ENCODE measurements at regions not wholly inside any gene's neighbourhood (a gene's known extent, or its start where the extent isn't known, plus 50 kb on each side); places are given as distances from the start of the nearest gene placed in this dataset.

DNA sequence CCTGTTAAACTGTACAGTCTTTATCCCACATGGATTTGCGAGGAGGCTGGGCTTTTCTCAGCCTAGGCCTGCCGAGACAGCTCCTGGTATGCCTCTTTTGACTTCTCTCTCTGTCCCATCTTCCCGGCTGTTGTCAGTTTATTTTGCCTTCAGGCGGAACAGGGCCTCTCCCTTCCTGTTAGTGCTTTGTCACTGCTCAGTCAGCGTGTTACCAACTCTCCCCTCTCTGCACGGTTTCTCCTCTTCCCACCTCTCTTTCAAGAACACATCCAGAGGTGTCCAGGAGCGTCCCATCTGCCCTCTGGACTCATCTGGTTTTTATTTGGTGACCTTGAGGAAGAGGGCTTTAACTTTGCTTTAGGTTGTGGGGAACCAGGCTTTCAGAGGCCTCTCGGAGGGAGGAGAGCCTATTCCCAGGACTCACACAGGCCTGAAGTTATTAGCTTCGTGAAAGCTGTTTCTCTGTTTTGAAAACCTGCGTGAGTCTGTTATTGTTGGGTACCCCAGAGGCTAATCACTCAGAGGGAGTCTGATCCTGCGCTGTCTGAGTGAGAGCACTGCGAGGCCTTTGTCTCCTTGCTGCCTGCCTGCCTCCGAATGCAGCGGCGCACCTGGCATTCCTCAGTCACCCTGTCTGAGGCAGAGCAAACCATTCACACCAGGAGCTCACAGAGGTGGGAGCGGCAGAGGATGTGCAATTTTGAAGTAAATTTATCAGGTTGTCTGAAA, 234.4 kb upstream of the MPDZ start:
- POLR2A ChIA-PET (ENCODE audit: partially characterized antibody), result no interaction called here
- Histone ChIP-seq H3K36me3 (ENCODE audit: insufficient read depth, low read length) (no peaks in the 10 kb centered on the region), H3K4me3 (ENCODE audit: low read length in 2 of 2) (no peak overlapping the region), H3K27ac (ENCODE audit: low read depth, low read length) (no peak overlapping the region), H3K9me3 (ENCODE audit: control insufficient read depth in 1 of 2, low read length in 2 of 2) (no peaks in the 10 kb centered on the region), H3K27me3 (ENCODE audit: insufficient read depth, low read length) (no peaks in the 10 kb centered on the region), H3K4me1 (ENCODE audit: insufficient read depth, low read length) (no peaks in the 10 kb centered on the region)
- Mint-ChIP-seq H3K9me3 (peaks cover 0 to 13% (median 1%) of the 10 kb centered on the region in 8 donors), H3K27ac (no peak overlapping the region), H3K36me3 (no peaks in the 10 kb centered on the region), H3K4me3 (no peak overlapping the region), H3K4me1 (no peaks in the 10 kb centered on the region), H3K27me3 (no peaks in the 10 kb centered on the region)
- DNase-seq, result no peak
- CTCF ChIA-PET (ENCODE audit: partially characterized antibody), result no interaction called here
- intact Hi-C loops (cut with micrococcal nuclease), result no loop called here

DNA sequence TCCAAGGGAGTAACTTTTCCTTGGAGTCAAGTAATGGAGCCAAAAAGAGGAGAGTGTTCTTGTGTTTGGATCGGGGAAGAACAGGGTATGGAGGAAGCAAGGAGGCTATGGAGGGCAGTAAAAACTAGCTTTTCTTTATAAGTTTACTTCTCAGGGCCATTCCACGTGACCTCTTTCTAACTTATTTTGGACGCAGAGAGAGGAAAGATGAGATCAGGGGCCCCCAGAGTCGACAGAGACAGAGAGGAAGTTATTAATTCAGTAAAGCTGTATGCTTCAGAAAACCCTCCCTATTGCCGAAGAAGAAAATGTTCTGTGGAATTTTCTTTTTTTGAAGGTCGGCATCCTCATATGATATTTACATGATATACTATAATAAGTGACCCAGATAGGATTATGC, 233.8 kb upstream of the MPDZ start:
- H3K4me3 ChIP-seq (ENCODE audit: low read length in 2 of 2), result no peak overlapping the region
- H3K36me3 ChIP-seq (ENCODE audit: insufficient read depth, low read length), result no peaks in the 10 kb centered on the region
- H3K9me3 Mint-ChIP-seq, result peaks cover 0 to 13% (median 1%) of the 10 kb centered on the region in 8 donors
- intact Hi-C loops (cut with micrococcal nuclease), result no loop called here
- CTCF ChIA-PET (ENCODE audit: partially characterized antibody), result no interaction called here
- H3K36me3 Mint-ChIP-seq, result no peaks in the 10 kb centered on the region
- POLR2A ChIA-PET (ENCODE audit: partially characterized antibody), result no interaction called here
- no peak overlapping the region for H3K4me3 Mint-ChIP-seq
- no peak for DNase-seq
- H3K27me3 ChIP-seq (ENCODE audit: insufficient read depth, low read length), result no peaks in the 10 kb centered on the region
- H3K4me1 ChIP-seq (ENCODE audit: insufficient read depth, low read length), result no peaks in the 10 kb centered on the region
- no peak overlapping the region for H3K27ac Mint-ChIP-seq
- no peaks in the 10 kb centered on the region for H3K9me3 ChIP-seq (ENCODE audit: control insufficient read depth in 1 of 2, low read length in 2 of 2)
- no peaks in the 10 kb centered on the region for H3K27me3 Mint-ChIP-seq
- H3K27ac ChIP-seq (ENCODE audit: low read depth, low read length), result no peak overlapping the region
- no peaks in the 10 kb centered on the region for H3K4me1 Mint-ChIP-seq

DNA sequence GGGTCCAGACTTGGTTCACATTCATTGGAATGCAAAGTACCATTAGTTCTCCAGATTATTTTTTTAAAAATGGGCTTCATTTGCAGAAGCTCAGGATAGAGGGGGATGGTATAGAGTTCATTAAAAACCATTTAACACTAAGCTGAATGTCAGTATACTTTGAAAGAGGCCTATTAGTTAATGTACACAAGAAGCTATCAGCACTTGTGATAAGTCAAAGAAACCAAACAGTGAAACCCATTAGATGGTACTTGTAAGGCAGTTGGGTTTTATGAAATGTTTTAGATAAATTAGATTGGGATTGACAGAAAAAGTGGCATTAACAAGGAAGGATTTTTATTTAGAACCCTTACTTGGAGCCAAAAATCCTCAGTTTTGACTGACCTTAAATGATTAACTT, 229.2 kb upstream of the MPDZ start:
- Mint-ChIP-seq H3K27ac (no peak overlapping the region), H3K9me3 (peaks cover 0 to 13% (median 5%) of the 10 kb centered on the region in 8 donors), H3K36me3 (no peaks in the 10 kb centered on the region), H3K4me1 (no peaks in the 10 kb centered on the region), H3K4me3 (no peak overlapping the region), H3K27me3 (no peaks in the 10 kb centered on the region)
- no peak for DNase-seq
- no peaks in the 10 kb centered on the region for H3K4me1 ChIP-seq (ENCODE audit: insufficient read depth, low read length)
- intact Hi-C loops (cut with micrococcal nuclease), result no loop called here
- no peak overlapping the region for H3K4me3 ChIP-seq (ENCODE audit: low read length in 2 of 2)
- H3K27me3 ChIP-seq (ENCODE audit: insufficient read depth, low read length), result no peaks in the 10 kb centered on the region
- H3K9me3 ChIP-seq (ENCODE audit: control insufficient read depth in 1 of 2, low read length in 2 of 2), result no peaks in the 10 kb centered on the region
- CTCF ChIA-PET (ENCODE audit: partially characterized antibody), result no interaction called here
- POLR2A ChIA-PET (ENCODE audit: partially characterized antibody), result no interaction called here
- H3K36me3 ChIP-seq (ENCODE audit: insufficient read depth, low read length), result no peaks in the 10 kb centered on the region
- no peak overlapping the region for H3K27ac ChIP-seq (ENCODE audit: low read depth, low read length)

DNA sequence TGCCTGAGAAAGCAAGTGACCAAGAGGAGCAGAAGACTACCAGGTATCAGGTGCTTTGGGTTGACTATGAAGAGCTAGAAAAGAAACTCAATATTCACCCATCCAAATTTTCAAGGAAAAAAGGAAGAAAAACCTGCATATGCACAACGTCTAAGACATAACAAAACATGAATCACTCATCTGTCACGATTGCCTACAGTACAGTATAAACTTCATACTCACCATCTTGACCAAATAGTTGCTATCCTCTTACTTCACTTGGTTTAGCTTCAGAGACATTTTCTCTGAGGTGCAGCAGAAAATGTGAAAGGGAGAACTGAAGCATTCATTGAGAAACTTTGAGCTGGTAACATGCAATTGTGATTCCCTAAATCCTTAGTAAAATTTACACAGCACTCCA, 228.6 kb upstream of the MPDZ start:
- H3K36me3 Mint-ChIP-seq, result no peaks in the 10 kb centered on the region
- H3K27ac Mint-ChIP-seq, result no peak overlapping the region
- Histone ChIP-seq H3K9me3 (ENCODE audit: control insufficient read depth in 1 of 2, low read length in 2 of 2) (no peaks in the 10 kb centered on the region), H3K27me3 (ENCODE audit: insufficient read depth, low read length) (no peaks in the 10 kb centered on the region), H3K4me3 (ENCODE audit: low read length in 2 of 2) (no peak overlapping the region), H3K4me1 (ENCODE audit: insufficient read depth, low read length) (no peaks in the 10 kb centered on the region), H3K27ac (ENCODE audit: low read depth, low read length) (no peak overlapping the region), H3K36me3 (ENCODE audit: insufficient read depth, low read length) (no peaks in the 10 kb centered on the region)
- H3K27me3 Mint-ChIP-seq, result no peaks in the 10 kb centered on the region
- no peak for DNase-seq
- intact Hi-C loops (cut with micrococcal nuclease), result no loop called here
- H3K4me3 Mint-ChIP-seq, result no peak overlapping the region
- peaks cover 0 to 13% (median 5%) of the 10 kb centered on the region in 8 donors for H3K9me3 Mint-ChIP-seq
- H3K4me1 Mint-ChIP-seq, result no peaks in the 10 kb centered on the region
- ChIA-PET POLR2A (ENCODE audit: partially characterized antibody) (no interaction called here), CTCF (ENCODE audit: partially characterized antibody) (no interaction called here)

DNA sequence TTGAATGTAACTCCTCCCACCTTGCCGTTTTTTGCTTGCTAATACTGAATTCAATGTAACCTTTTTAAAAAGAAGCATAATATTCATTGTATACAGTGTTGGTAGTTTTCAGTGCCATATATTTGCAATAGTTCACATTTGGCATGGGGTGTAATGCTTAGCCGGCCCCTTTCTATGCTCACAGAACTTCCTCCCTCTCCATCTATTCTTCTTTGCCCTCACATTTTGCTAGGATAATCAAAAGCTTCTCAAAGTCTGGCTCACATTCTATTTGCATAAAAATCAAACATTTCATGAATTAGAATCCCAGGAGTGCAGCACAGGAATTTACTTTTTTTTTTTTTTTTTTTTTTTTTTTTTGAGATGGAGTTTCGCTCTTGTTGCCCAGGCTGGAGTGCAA, 226.3 kb upstream of the MPDZ start:
- Mint-ChIP-seq H3K4me3 (no peak overlapping the region), H3K27ac (no peak overlapping the region), H3K36me3 (no peaks in the 10 kb centered on the region), H3K27me3 (no peaks in the 10 kb centered on the region), H3K9me3 (peaks cover 0 to 13% (median 6%) of the 10 kb centered on the region in 8 donors), H3K4me1 (no peaks in the 10 kb centered on the region)
- H3K4me1 ChIP-seq (ENCODE audit: insufficient read depth, low read length), result no peaks in the 10 kb centered on the region
- CTCF ChIA-PET (ENCODE audit: partially characterized antibody), result no interaction called here
- no peak overlapping the region for H3K27ac ChIP-seq (ENCODE audit: low read depth, low read length)
- no peak overlapping the region for H3K4me3 ChIP-seq (ENCODE audit: low read length in 2 of 2)
- no peak for DNase-seq
- POLR2A ChIA-PET (ENCODE audit: partially characterized antibody), result no interaction called here
- intact Hi-C loops (cut with micrococcal nuclease), result no loop called here
- no peaks in the 10 kb centered on the region for H3K36me3 ChIP-seq (ENCODE audit: insufficient read depth, low read length)
- H3K27me3 ChIP-seq (ENCODE audit: insufficient read depth, low read length), result no peaks in the 10 kb centered on the region
- no peaks in the 10 kb centered on the region for H3K9me3 ChIP-seq (ENCODE audit: control insufficient read depth in 1 of 2, low read length in 2 of 2)

DNA sequence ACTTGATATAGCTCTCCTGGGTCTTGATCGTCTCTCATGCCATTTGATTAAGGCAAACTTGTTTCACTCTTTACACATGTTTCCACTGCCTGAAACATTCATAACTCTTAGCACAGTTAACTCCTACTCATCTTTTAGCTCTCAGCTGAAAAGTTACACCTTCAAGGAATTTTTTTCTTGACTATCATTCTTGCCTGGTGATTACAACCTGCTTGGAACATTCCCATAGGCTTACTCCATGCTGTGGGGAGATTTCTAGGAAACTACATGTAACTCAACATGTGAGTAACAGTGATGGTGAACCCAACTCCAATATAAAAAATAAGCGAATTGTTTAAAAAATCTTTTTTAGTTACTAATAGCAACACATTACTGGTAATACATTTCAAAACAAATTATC, 224.1 kb upstream of the MPDZ start:
- H3K27ac Mint-ChIP-seq, result no peak overlapping the region
- no peaks in the 10 kb centered on the region for H3K36me3 Mint-ChIP-seq
- no peak for DNase-seq
- H3K9me3 Mint-ChIP-seq, result peaks cover 0 to 13% (median 5%) of the 10 kb centered on the region in 8 donors
- Histone ChIP-seq H3K36me3 (ENCODE audit: insufficient read depth, low read length) (no peaks in the 10 kb centered on the region), H3K4me3 (ENCODE audit: low read length in 2 of 2) (no peak overlapping the region), H3K27ac (ENCODE audit: low read depth, low read length) (no peak overlapping the region), H3K27me3 (ENCODE audit: insufficient read depth, low read length) (no peaks in the 10 kb centered on the region), H3K9me3 (ENCODE audit: control insufficient read depth in 1 of 2, low read length in 2 of 2) (no peaks in the 10 kb centered on the region), H3K4me1 (ENCODE audit: insufficient read depth, low read length) (no peaks in the 10 kb centered on the region)
- no peaks in the 10 kb centered on the region for H3K27me3 Mint-ChIP-seq
- H3K4me3 Mint-ChIP-seq, result no peak overlapping the region
- intact Hi-C loops (cut with micrococcal nuclease), result no loop called here
- no peaks in the 10 kb centered on the region for H3K4me1 Mint-ChIP-seq
- ChIA-PET POLR2A (ENCODE audit: partially characterized antibody) (no interaction called here), CTCF (ENCODE audit: partially characterized antibody) (no interaction called here)

DNA sequence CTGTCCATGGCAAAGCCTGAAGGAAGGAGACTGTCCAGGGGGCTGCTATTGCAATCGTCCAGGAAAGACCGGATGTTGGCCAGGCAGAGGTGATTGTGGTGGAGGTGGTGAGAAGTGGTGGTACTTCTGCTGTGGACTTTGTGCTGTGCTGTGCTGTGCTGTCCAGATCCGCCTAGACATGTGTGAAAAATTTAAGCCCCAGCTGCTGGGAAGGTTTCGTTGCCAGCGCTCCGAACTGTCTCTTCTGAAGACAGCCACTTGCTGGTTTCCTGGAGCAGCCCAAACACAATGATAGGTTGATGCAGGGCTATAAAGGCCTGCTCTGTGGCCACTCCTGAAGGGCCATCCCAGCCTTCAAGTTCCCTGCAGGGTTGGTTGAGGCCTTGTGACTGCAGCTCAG, 223.0 kb upstream of the MPDZ start:
- no peaks in the 10 kb centered on the region for H3K36me3 ChIP-seq (ENCODE audit: insufficient read depth, low read length)
- ChIA-PET POLR2A (ENCODE audit: partially characterized antibody) (no interaction called here), CTCF (ENCODE audit: partially characterized antibody) (no interaction called here)
- H3K4me1 Mint-ChIP-seq, result no peaks in the 10 kb centered on the region
- DNase-seq, result no peak
- H3K9me3 ChIP-seq (ENCODE audit: control insufficient read depth in 1 of 2, low read length in 2 of 2), result no peaks in the 10 kb centered on the region
- H3K36me3 Mint-ChIP-seq, result no peaks in the 10 kb centered on the region
- no peak overlapping the region for H3K4me3 Mint-ChIP-seq
- no peaks in the 10 kb centered on the region for H3K27me3 Mint-ChIP-seq
- H3K9me3 Mint-ChIP-seq, result peaks cover 0 to 12% (median 6%) of the 10 kb centered on the region in 8 donors
- no peaks in the 10 kb centered on the region for H3K27me3 ChIP-seq (ENCODE audit: insufficient read depth, low read length)
- no peaks in the 10 kb centered on the region for H3K4me1 ChIP-seq (ENCODE audit: insufficient read depth, low read length)
- intact Hi-C loops (cut with micrococcal nuclease), result no loop called here
- H3K27ac Mint-ChIP-seq, result no peak overlapping the region
- no peak overlapping the region for H3K4me3 ChIP-seq (ENCODE audit: low read length in 2 of 2)
- H3K27ac ChIP-seq (ENCODE audit: low read depth, low read length), result no peak overlapping the region

DNA sequence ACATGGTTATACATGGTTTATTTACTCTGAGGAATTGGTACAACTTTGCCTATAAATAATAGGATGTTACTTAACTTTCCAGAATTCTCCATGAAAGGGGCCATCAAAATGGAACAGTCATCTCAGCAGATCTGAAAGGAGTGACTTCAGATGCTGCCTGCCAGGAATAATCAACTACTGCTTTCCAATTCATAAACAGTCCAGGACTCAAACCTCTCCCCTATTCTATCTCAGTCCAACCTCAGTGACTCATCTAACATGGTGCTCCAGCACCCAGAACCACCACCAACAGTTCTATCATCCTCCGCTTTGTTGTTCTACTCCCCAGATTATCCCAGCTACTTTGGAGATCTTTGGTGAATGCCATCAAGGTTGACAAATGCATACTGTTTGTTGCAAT, 221.5 kb upstream of the MPDZ start:
- Mint-ChIP-seq H3K27ac (no peak overlapping the region), H3K27me3 (no peaks in the 10 kb centered on the region), H3K36me3 (no peaks in the 10 kb centered on the region), H3K4me3 (no peak overlapping the region), H3K4me1 (no peaks in the 10 kb centered on the region), H3K9me3 (peaks cover 0 to 13% (median 6%) of the 10 kb centered on the region in 8 donors)
- DNase-seq, result no peak
- ChIA-PET POLR2A (ENCODE audit: partially characterized antibody) (no interaction called here), CTCF (ENCODE audit: partially characterized antibody) (no interaction called here)
- Histone ChIP-seq H3K9me3 (ENCODE audit: control insufficient read depth in 1 of 2, low read length in 2 of 2) (no peaks in the 10 kb centered on the region), H3K4me1 (ENCODE audit: insufficient read depth, low read length) (no peaks in the 10 kb centered on the region), H3K27ac (ENCODE audit: low read depth, low read length) (no peak overlapping the region), H3K36me3 (ENCODE audit: insufficient read depth, low read length) (no peaks in the 10 kb centered on the region), H3K27me3 (ENCODE audit: insufficient read depth, low read length) (no peaks in the 10 kb centered on the region), H3K4me3 (ENCODE audit: low read length in 2 of 2) (no peak overlapping the region)
- intact Hi-C loops (cut with micrococcal nuclease), result no loop called here

Data from CD4-positive, alpha-beta memory T cell (primary cell).